HG03520 (cell line): ENCODE measurements at regions not wholly inside any gene's neighbourhood (a gene's known extent, or its start where the extent isn't known, plus 50 kb on each side); places are given as distances from the start of the nearest gene placed in this dataset.

Source experiments
- ATAC-seq: cut with Tn5 transposase; IDR thresholded peaks from one replicate; pipeline ENCODE4 v1.9.1; 2021; ENCODE audit warnings: mild to moderate bottlenecking, moderate library complexity; ENCODE audit not compliant: unreplicated experiment

- ATAC-seq, result no peak
Observed at GRCh38 chr2:153028626-153029025, 310.2 kb downstream of the ARL6IP6 start.

DNA sequence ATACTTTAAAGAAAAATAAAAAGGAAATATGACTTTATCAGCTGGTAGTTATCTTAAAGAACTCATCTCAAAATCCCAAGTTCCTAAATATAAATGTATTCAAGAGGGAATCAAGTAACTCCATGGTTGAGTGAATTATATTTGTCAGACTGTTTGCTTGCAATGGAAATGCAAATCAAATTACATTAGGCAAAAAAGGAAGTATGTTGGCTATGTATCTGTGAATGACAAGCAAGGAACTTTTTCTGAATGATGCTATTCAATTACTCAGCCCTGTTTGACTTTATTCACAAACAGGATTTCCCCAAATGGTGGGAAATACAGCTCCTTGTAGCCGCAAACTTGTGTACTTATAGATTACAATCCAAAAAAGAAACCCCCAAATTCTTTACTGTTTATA lies 309.1 kb downstream of the ARL6IP6 start:
- no peak for ATAC-seq

DNA sequence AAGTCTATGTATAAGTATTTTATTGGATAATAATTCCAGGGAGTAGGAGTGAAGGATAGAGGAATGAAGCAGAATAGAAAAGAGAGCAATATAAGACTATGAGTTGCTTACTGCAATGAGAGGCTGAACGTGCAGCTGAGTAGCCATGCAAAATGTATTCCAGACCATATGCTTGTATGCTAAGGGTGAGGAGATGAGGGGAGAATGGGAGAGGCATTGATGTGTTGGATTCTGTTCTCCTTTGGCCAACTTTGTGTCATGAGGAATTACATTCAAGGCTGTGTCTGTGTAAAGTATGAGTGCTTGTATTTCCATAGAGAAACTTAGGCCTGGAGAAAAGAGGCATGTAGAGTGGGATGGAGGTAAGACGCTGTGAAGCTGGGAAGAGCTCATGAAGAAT lies 301.8 kb downstream of the ARL6IP6 start:
- ATAC-seq, result no peak

DNA sequence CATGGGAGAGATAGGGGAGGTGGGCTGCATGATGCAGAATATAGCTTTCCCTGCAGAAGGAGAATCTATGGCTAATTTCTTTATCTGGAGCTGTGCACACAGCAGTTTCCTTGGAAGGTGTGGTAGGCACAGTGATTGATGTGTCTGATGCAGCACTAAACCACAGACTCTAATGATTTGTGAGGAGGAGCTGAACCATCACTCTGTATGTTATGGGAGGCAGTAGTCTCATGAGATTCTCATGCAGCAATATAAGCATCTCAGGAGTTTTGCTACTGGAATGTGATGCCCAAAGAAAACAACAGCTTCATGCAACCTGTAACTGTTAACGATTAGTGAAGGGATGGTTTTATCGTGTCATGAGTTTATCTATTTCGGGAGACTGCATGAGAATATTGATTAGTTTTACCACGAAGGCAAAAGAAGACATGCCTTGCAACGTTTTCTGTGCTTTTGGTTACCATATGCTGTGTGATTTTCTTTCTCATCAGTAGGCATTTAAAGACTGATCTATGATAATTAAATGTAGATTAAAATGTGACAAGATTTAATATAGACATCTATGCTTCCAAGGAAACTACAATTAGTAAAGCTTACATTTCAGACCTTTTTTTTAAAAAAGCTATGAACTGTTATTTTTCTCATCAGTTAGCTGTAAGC lies 286.8 kb downstream of the ARL6IP6 start:
- peak; percentile 46 for ATAC-seq

DNA sequence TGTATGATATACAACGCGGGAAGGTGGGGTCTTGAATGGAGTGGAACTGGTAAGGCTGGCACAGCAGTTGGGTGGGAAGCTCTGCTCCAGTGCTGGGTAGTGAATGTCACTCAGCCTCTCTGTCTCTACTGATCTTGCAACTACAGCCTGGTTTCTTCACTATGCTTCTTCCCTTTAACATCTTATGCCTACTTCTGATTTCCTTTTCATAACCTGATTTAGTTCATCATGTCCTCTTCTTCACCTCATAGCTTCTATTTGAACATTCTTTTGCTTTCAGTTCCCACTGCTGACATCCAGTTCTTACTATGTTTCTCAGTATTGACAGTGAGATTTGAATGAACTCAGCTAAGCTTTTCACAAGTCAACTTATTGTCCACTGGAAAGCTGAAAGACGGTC lies 286.2 kb downstream of the ARL6IP6 start:
- ATAC-seq, result peak; percentile 65

DNA sequence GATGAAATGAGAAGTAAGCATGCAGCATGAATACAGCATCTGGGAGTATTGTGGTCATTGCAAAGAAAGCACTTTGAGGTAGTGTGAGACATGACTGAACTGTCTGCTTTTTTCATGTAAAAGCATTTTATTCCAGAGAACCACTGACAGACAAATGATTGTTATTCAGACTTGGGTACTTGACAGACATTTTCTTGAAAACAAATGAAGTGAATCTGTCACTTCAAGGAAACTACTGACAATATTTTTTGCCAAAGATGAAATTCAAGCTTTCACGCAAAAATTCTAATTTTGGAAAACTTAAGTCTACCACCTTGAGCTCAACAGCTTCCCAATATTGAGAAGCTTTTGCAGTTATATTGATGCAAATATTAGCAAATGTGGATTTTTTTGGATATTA lies 255.7 kb downstream of the ARL6IP6 start:
- ATAC-seq, result no peak

DNA sequence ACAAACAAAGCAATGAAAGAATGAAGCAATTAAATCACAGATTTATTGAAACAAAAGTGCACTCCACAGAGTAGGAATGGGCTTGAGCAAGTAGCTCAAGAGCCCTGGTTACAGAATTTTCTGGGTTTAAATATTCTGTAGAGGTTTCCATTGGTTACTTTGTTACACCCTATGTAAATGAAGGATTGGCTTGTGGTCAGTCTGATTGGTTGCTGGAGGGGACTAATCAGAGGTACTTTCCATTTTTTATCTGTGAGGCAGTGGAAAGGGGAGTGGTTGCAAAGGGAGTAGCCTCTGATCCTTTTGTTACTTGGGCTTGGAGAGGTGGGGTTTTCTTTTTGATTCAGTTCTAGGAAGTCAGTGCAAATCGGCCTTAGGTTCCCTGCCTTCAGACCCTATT lies 253.3 kb downstream of the ARL6IP6 start:
- ATAC-seq, result no peak

- no peak for ATAC-seq
Observed at GRCh38 chr2:152962446-152962845, 244.0 kb downstream of the ARL6IP6 start.

DNA sequence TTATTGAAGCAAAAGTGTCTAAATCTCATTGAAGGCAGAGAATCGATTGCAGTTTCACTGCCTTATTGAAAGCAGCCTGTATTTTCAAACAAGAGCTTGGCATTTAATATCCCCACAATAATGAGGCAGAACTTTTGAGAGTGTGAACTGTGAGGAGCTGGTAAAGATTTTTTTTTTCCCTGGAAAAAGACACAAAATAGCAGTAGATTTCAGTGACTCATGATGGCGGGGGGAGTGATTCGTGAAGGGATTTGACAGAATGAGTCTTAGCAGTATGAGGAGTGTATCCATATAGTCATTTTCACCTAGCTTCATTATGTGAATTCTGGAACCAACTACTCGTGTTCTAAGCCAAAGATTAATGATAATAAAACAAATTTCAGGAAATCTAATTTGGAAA lies 242.9 kb downstream of the ARL6IP6 start:
- ATAC-seq, result no peak

- no peak for ATAC-seq
Observed at GRCh38 chr2:152950126-152950525, 231.7 kb downstream of the ARL6IP6 start.

- ATAC-seq, result no peak
Observed at GRCh38 chr2:152944099-152944498, 225.7 kb downstream of the ARL6IP6 start.

GRCh38 chr2:152942940-152943440 lies 224.6 kb downstream of the ARL6IP6 start:
- no peak for ATAC-seq

DNA sequence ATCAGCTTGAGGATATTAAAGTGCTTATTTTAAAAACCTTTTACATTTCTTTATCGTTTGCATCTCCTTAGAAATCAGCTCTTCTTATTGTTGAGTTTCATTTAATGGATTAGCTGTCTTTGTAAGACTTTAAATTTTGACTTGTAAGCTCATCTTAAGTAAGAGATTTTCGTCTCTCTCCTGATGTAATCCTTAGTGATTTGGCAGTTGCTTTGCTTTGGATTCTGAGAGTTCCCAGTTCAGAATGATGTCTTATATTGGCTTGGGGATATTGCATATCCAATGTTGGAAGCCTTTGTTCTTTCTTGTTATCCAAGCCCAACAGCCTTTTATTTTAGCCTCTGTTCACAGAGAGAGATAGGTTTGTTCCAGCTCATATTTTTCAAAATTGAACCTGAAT lies 212.1 kb downstream of the ARL6IP6 start:
- no peak for ATAC-seq

GRCh38 chr2:152929628-152930027 lies 211.2 kb downstream of the ARL6IP6 start:
- ATAC-seq, result no peak

- ATAC-seq, result peak; percentile 82
Observed at GRCh38 chr2:152925547-152926448, 207.4 kb downstream of the ARL6IP6 start.

- ATAC-seq, result no peak
Observed at GRCh38 chr2:152924722-152925121, 206.3 kb downstream of the ARL6IP6 start.

DNA sequence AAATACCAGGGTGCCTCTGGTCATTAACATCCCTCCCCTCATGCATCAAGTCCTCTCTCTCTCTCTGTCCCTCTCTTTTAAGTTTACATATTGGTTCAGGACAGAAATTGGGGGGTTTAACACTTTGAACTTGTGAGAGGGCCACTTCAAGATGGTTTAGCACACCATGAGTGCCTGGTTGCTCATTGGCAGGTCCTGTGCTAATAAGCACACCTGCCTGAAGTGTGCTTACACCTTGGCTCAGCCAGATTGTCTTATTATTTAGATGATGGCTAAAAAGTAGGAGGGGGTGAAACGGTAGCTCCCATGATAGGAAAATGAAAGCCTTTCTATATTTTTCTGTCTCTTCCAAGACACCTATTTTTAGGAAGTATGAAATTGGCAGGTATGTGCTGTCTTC lies 205.8 kb downstream of the ARL6IP6 start:
- ATAC-seq, result no peak

DNA sequence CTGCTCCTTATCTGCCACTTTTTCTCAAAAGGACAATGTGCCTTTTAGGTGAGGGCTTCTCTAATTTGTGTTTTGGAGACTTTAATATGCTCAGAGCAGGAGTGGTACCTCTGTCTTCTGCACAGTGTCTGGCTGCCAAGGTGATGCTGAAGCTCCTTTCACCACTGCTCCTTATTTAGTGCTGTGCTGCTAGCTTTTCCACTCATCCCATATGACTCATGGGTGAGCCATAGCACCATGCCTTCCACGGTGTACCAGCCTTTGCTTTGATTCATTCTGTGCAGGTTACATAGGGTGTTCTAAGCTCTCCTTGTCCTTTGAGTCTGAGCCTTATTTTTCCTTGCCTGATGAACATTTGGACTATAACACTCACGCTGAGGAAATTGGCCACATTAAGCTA lies 202.4 kb downstream of the ARL6IP6 start:
- ATAC-seq, result no peak

GRCh38 chr2:152910970-152911369 lies 192.6 kb downstream of the ARL6IP6 start:
- no peak for ATAC-seq

GRCh38 chr2:152907046-152907445 lies 188.6 kb downstream of the ARL6IP6 start:
- ATAC-seq, result no peak

DNA sequence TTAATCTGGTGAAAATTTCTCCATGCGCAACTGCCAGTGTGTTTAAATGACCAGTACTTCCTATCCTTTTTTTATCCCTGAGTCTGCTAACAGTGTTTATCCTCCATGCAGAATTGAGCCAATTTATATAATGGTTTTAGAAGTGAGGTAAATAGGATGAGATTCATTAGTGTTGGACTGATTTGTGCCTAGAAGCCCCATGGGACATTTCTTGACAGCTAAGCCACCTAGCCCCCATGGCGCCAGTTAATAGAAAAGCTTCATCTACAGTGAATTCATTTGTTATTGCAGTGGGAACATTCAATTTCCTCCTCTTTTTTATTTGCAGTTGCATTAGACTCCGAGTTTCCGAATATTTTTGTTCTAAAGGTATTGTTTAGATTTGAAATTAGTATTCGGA lies 175.6 kb downstream of the ARL6IP6 start:
- ATAC-seq, result no peak

GRCh38 chr2:152890736-152891135 lies 172.3 kb downstream of the ARL6IP6 start:
- ATAC-seq, result no peak
